HG03565 (cell line): ENCODE measurements at regions not wholly inside any gene's neighbourhood (a gene's known extent, or its start where the extent isn't known, plus 50 kb on each side); places are given as distances from the start of the nearest gene placed in this dataset.
A peak's percentile ranks its signal among the peaks of the same experiment; 100 is the strongest.

Source experiments
- ATAC-seq: cut with Tn5 transposase; IDR thresholded peaks from one replicate; pipeline ENCODE4 v1.9.1; 2021; ENCODE audit warnings: mild to moderate bottlenecking, moderate library complexity; ENCODE audit not compliant: unreplicated experiment

DNA sequence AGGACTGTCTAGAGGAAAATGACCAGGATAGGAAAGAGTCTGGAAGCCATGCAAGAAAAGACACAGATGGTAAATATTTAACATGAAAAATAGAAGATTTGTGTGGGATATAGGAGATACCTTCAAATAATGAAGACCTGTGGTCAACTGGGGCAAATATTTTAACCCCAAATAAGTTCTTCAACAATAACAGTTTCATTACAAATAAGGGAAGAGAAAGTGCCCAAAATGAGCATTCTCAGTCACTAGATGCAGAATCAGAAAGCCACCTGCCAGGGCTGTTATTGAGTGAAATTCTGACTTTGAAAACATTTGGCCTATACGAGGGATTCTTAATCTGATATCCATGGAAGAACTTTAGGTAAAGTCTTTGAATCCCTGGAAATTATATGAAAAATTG lies 231.2 kb upstream of the PLEKHG7 start:
- peak; percentile 34 for ATAC-seq

DNA sequence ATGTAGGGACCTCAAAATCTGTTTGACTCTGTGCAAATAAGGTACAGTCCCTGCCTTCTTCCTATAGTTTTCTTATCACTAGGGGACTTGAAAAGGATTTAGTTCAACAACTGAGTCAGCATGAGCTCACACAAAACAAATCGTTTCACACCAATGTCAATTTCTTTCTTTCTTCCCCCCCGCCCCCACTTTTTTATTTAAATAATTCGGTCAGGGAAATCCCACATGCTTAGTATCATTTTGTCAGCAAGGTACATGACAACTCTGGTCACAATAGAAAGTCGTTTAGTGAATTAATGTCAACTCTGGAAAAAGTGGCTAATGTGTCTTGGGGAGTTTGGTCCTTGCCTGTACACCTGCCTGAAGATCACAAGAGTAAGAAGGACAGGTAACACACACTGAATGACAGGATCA lies 232.2 kb upstream of the PLEKHG7 start:
- peak; percentile 21 for ATAC-seq

DNA sequence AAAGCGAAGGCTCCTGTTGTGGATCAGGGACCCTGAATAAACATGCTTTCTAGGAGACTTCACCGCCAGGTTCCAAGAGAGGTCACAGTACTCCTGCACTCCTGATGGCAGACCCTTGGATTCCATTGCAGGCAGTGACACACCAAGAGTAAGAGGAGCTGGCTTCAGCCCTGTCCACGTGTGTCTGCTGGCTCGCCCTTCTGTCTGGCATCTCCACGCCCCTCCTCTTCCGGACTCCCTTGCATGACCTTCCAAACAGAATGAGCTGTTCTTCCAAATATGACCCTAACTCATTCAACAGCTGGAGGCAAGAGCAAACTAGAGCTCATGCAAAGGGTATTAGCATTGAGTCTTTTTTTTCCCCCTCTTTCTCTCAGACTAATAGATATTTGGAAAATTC lies 233.0 kb upstream of the PLEKHG7 start:
- ATAC-seq: no peak

DNA sequence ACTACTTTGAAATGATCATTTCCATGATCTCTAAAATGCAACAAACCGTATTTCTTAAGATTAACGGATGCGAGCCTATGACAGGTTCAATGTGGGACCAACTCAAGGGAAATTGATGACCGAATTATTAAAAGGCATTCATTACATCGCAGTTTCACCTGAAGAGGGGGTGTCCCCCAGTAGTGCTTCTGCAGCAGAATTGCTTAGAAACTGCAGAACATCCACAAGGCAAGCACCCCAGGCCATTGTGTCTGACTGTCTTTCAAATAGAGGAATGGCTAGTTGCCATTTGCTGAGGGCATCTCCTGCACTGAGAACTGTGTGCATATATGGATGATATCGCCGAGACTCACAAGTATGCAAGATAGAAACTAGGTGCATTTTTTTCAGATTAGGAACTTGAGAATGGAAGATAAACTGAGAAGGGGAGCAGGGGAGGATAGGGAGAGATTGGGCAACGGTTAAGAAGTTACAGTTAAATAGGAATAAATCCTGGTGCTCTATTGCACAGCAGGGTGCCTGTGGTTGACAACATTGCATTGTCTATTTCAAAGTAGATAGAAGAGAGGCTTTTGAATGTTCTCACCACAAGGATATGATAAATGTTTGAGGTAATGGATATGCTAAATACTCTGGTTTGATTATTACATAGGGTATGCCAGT lies 234.3 kb upstream of the PLEKHG7 start:
- ATAC-seq: no peak

DNA sequence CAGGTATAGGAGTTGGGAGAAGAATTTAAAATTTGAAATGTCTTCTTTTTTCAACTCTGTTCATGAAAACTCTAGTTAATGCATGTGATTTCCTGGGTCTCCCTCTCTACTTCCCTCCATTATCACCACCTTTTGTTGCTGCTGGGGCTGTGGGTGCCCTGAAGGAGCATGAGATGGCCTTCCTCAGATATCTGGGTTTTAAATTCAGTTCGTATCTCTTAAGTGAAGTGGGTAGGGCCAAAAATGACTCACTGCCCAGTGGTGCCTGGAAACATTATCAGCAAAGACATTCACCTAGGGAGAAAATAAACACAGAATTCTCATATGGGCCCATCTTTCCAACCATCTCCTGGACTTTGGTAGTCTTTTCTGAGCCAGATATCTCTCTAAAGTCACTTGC lies 234.9 kb upstream of the PLEKHG7 start:
- ATAC-seq: no peak

DNA sequence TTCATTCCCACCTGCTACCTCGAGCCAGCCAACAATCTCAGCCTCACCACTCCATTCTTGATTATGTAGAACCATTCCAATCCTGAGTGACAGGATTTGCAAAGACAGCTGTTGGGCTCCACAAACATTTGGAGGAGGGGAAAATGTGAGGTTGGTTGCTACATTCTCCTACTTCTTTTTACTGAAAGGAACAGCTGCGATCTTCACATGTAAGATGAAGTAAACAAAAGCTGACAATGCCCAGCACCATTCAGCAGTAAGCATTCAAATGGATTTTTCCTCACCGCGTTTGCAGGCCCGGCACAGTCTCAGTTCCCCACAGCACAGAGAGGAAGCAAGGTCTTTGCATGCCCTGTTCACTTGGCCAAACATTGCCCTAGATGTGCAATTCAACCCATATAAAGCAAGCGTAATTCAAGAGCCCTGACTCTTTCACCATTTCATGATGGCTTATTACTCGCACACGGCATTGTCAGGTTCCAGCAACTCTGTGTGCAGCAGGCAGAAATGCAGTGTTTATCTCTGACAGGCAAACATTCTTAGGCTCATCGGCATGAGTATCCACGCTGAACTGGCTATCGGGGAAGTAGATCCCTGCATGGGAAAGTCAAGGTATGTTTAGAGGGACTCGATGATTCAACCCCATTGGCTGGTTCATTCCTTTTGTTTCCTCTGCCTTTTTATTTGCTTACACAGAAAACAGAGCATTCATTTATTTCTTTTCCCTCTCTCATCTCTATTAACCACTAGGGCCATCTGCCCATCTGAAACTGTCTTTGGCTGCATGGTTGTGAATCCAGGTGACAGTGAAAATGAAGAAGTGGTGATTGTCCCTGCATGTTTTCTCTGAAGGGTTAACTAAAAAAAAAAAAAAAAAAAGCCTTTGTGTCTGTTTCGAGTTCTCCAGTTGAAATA lies 236.1 kb upstream of the PLEKHG7 start:
- ATAC-seq: peak; percentile 24

DNA sequence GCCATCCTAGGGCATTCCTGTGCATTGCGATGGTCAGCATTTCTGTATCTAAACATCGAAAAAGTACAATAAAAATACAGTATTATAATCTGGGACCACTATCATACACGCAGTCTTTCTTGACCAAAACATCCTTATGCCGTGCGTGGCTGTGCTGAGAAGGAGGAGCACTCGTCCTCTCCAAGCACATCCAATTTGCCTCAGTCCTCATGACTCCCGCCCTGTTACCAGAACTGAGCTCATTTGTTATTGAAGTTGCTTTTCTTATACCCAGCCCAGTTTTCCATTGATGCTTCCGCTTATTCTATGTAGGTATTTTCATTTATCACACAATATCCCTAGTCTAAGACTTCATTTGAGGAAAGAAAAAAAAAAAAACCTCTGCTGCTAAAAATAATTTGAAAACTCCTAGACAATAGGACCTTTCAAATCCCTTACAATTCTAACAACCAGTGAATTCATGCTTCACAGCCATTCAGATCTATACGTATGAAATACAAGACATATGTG lies 236.9 kb upstream of the PLEKHG7 start:
- no peak for ATAC-seq

DNA sequence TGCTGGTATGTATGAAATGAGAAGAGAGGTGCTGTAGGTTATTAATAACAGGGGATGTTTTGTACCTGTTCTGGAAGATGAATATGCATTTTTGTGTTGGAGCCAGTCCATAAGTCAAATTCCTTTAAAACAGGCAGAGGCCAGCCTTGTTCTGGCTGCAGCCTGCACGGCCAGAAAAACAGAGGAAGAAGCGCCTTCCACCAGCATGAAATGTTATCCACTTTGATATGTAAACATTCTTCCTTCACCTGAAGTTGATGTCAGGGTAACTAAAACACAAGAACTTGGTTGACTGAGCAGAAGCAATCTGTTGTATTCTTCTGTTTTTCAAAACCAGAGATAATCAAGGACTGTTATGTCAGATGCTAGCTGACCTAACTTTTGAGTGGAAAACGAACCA lies 237.9 kb upstream of the PLEKHG7 start:
- no peak for ATAC-seq

DNA sequence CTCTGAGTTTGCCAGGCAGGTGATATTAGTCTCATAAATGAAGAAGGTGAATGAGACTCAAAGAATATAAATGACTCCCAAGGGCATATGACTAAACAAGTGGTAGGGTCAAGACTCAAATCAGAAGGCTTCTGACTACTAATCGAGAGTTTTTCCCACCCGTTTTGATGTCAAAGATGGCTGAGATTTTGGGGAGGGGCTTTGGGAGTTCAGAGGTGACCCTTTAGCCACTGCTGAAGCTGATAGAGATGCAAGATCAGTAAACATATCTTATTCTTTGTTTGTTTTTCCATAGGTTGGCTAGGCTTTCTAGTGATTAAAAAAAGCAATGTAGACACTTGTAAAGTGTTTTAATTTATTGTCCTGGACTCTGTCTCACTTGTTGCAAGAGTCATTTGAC lies 239.6 kb upstream of the PLEKHG7 start:
- no peak for ATAC-seq

DNA sequence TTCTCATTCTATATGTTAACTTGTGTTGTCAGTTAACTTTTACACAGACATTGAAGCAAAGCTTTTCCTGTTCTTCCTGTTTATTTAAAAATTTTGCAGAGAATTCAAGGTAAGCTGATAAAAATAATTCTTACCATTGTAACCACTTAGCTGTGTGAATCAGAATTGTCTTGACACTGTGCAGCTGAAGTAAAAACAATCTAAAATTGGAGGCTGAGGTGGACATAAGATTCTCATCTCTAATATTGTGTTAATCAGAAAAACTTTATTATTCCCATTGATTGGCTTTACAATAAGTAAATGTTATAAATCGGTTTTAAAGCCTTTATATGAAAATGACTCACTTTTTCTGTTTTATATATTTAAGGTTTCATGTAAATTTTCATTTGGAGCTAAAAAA lies 240.3 kb upstream of the PLEKHG7 start:
- ATAC-seq: no peak

DNA sequence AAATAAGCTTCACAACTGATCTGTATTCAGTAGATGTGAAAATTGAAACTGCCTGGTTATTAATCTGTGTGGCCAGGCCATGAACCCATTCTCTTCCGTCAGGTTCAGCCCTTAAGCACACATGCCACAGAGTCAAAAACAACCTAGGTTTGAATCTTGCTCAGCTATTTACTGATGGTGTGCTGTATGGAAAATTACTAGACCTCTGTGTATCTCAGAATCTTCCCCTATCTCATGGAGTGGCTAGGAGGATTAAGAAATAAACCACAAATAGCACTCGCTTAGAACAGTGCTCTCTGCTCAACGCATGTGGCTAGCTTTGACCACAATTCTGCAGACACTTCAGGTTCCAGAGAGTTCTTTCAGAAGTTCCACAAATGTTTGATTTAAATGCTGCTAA lies 240.7 kb upstream of the PLEKHG7 start:
- ATAC-seq: peak; percentile 60

DNA sequence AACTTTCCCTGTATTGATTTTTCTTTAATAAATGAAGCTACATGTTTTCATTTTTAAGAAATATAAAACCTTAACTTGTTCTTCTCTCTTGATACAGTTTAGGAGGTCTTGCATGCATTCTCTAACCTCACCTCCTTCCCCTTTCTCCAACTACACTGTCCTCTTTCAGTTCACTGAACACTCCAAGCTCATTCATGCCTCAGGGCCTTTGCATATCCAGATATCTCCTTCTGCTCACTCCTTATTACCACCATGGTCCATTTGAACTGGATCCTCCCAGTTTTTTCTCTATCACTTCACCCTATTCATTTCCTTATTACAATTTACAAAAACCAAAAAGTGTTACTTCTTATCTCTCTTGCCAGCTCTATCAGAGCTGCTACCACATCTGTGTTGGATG lies 242.9 kb upstream of the PLEKHG7 start:
- ATAC-seq: no peak

DNA sequence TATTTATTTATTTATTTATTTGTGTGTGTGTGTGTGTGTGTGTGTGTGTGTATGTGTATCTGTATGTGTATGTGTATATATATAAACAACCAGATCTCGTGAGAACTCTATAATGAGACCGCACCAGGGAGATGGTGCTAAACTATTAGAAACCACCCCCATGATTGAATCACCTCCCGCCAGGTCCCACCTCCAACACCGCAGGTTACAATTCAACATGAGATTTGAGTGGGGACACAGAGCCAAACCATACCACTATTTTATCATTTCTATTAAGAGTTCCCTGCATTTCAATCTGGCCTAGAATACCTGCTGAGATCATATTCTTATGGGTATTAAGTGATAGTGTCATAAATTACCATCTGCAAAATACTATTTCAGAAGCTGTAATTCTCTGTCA lies 243.8 kb upstream of the PLEKHG7 start:
- no peak for ATAC-seq

DNA sequence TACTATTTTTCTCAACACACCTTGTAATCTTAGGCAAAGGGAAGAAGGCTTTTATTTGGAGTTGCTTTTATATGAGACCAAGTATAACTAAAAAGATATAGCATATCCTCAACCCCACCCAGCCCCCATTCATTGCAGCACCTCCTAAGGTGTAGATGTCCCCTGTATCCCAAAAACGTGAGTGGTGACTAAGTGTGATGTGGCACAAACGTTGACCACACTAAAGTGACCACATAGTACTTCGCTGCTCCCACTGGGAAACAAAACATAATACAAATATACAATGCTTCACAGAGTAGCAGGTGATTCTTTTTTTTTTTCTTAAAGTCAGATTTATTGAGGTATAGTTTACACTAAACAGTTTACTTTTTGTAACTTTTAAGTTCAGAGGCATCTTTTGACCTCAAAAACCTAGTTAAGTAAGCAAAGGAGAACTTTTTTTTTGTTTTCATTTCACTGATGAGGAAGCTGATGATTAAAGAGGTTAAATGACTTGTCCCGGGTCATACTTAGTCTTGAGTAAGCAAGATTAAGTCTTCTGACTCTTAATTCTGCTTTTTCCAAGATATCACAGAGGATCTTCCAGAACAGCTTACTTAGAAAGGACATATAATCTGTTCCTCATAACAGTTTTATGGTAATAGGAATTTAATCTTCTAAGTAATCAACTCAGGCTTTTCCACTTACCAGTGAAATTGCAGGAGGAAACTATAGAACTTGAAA lies 245.2 kb upstream of the PLEKHG7 start:
- no peak for ATAC-seq

DNA sequence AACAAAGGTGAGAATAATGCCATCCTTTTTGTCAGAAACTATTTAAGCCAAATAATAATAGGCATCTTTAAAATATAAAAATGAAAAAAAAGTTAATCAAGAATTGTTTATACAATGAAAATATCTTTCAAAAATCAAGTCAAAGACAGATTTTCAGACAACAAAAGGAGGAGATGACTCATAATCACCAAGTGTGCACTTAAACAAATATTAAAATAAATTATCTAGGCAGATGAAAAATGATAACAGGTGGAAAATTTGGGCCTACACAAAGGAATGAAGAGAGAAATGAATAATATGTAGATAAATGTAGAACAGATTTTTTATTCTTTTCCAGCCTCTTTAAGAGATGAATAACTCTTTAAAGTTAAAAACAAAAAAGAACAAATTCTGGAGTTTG lies 250.0 kb upstream of the PLEKHG7 start:
- no peak for ATAC-seq

DNA sequence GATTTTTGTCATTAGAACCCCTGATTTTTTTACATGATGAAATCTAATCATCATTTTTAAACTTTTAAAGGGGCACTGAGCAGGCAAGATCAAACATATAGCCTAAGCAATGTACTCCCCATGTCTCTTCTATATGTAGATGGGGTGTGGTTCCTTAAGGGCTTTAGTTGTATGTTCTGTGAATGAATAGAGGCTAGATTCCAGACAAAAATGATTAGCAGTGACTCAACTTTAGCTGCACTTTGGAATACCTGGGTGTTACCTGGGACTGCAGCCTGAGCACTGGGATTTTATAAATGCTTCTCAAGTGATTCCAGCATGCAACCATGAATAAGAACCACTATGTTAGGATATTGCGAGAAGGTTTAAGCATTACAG lies 256.7 kb upstream of the PLEKHG7 start:
- ATAC-seq: no peak

DNA sequence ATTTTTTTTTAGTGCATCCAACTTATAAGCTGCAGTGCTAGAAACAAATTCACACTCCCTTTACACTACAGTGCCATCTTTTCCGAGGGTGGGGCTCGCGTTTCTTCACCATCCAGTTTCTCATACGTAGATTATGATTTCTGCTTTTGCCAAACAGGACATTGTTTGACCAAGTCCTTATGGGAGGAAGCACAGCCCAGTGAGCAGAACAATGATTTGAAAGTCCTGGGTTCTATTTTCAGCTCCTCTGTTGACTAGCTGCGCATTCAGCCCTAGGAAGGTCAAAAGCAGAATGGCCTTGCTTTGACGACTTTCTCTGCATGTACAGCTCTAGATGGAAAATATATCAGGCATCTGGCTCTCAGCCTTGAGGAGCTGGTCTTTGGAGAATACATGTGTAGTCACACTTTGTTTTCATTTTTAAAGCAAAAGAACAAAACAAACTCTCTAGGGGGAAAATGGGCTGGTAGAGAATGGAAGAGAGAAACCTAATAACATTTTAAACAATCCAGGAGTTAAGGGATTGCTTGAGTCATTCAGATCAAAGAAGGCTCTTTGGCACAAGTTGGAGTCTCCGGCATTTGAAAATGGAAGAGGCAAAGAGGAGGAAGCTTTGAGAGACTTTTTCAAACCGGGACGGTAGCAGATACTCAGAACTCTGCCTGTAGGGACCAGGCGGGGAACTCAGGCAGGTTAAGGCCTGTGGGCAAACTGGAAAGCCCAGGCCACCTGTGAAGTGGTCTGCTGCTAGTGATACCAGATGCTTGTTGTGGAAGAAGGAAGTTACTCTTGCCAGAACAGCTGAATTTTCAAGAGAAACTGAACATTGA lies 257.3 kb upstream of the PLEKHG7 start:
- ATAC-seq: peak; percentile 77

DNA sequence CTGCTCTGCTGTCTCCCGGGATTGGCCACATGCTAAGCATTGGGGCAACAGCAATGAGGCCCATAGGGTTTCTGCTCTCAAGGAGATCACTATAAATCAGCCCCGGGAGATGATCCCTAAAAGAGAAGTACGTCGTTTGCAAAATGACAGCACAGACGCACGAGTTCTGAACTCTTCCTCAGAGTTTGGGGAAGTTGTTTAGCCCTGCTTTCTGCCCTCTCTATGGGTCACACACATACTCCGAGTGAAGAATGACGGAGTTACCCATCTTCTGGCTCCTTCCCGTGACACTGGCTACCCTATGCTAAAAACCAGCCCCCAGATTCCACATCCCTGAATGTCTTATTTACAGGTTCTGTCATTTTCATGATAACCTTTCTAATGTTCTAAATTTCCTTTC lies 258.0 kb upstream of the PLEKHG7 start:
- peak; percentile 23 for ATAC-seq

DNA sequence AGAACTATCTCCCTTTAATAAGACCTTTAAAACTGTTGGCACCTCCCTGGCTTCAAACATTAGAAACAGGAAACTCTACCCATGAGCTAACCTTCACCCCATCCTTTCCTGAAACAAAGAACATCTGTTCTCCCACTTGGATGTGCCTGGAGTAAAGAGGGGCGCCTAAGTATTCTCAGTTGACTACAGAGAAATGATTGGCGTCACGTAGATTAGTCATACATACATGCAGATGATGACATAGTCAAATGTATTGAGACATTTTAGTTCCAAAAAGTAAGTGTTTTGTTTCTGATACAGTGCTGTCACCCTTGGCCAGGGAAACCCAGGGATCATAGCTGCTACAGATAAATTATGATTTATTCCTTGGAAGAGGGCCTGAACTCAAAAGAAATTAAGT lies 260.0 kb upstream of the PLEKHG7 start:
- no peak for ATAC-seq

DNA sequence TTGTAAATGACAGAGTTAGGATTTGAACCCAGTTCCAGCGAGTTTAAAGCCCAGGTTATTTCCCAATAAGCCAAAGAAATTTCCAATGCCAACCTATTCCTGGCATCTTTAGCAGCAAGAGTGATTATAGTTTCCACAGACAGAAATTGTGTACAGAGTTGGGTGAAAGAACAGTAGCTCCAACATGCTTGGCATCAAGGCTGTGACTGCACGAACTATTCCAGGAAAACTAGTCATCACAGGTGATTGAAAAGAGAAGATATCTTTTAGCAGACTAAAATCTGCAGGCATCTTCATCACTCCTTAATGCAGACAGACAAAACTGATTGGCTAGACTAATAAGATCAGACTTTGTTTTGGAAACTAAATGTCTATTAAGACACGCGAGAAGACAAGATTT lies 262.7 kb upstream of the PLEKHG7 start:
- ATAC-seq: no peak

DNA sequence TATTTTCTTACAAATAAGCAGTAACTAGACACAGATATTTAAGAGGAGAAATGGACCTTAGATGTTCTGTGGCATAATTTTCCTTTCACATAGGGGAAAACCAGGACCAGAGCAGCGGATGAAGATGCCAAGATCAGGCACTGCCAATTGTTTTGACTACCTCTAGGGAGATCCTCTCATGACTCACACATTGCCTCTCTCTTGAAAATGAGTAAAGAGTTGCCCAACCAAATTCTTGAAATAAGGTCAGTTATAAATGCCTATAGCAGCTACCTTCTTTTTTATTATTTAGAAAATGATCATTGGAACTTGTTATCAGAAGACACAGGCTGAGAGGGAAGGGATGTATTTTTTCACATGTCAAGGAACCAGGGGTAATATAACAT lies 263.4 kb upstream of the PLEKHG7 start:
- no peak for ATAC-seq
